ENCODE measurements at regions not wholly inside any gene's neighbourhood (a gene's known extent, or its start where the extent isn't known, plus 50 kb on each side); places are given as distances from the start of the nearest gene placed in this dataset.

- no peak for DNase-seq (ENCODE audit: low read depth)
- H3K4me3 ChIP-seq (ENCODE audit: low read depth, low read length): no peak overlapping the region
- TF ChIP-seq CTCF (IDR thresholded peaks at IDR 0.05; ENCODE audit: low read depth, low read length, missing control alignments): no peak
- in situ Hi-C loops (cut with HindIII; ENCODE audit: low sequenced_read_pairs): no loop called here
Observed at GRCh38 chr20:24890286-24890685, 58.8 kb upstream of the CST7 start.

GRCh38 chr20:24891546-24892393, 57.3 kb upstream of the CST7 start:
- DNase-seq (ENCODE audit: low read depth): no peak
- TF ChIP-seq CTCF (IDR thresholded peaks at IDR 0.05; ENCODE audit: low read depth, low read length, missing control alignments): no peak
- H3K4me3 ChIP-seq (ENCODE audit: low read depth, low read length): no peak overlapping the region
- in situ Hi-C loops (cut with HindIII; ENCODE audit: low sequenced_read_pairs): no loop called here

GRCh38 chr20:24892522-24892921, 56.5 kb upstream of the CST7 start:
- no peak overlapping the region for H3K4me3 ChIP-seq (ENCODE audit: low read depth, low read length)
- in situ Hi-C loops (cut with HindIII; ENCODE audit: low sequenced_read_pairs): no loop called here
- no peak for TF ChIP-seq CTCF (IDR thresholded peaks at IDR 0.05; ENCODE audit: low read depth, low read length, missing control alignments)
- DNase-seq (ENCODE audit: low read depth): no peak

GRCh38 chr20:24892931-24893330, 56.1 kb upstream of the CST7 start:
- in situ Hi-C loops (cut with HindIII; ENCODE audit: low sequenced_read_pairs): no loop called here
- no peak for DNase-seq (ENCODE audit: low read depth)
- no peak for TF ChIP-seq CTCF (IDR thresholded peaks at IDR 0.05; ENCODE audit: low read depth, low read length, missing control alignments)
- no peak overlapping the region for H3K4me3 ChIP-seq (ENCODE audit: low read depth, low read length)

GRCh38 chr20:24894488-24894887, 54.6 kb upstream of the CST7 start:
- in situ Hi-C loops (cut with HindIII; ENCODE audit: low sequenced_read_pairs): no loop called here
- no peak for DNase-seq (ENCODE audit: low read depth)
- TF ChIP-seq CTCF (IDR thresholded peaks at IDR 0.05; ENCODE audit: low read depth, low read length, missing control alignments): no peak
- H3K4me3 ChIP-seq (ENCODE audit: low read depth, low read length): no peak overlapping the region

- in situ Hi-C loops (cut with HindIII; ENCODE audit: low sequenced_read_pairs): no loop called here
- DNase-seq (ENCODE audit: low read depth): no peak
- no peak for TF ChIP-seq CTCF (IDR thresholded peaks at IDR 0.05; ENCODE audit: low read depth, low read length, missing control alignments)
- H3K4me3 ChIP-seq (ENCODE audit: low read depth, low read length): no peak overlapping the region
Observed at GRCh38 chr20:24894967-24895366, 54.1 kb upstream of the CST7 start.
